ENCODE measurements at regions not wholly inside any gene's neighbourhood (a gene's known extent, or its start where the extent isn't known, plus 50 kb on each side); places are given as distances from the start of the nearest gene placed in this dataset.

DNA sequence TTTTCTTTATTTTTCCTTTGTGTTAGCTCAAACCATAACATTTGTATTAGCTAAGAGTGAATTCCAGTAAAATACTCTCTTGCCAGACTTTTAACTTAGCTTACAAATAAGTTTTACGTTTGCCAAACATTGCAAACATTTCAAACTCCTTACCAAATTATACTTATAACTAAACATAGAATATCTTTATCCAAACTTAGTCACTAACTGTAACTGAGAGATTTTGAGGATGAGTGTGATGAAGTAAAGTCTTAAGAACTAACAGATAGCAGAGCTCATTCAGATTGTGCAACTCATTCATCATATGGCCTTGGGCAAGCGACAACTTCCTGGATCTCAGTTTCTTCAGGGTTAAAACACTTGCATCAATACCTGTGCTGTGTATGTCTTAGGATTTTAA is 533.7 kb downstream of the TDRD15 start:
- Histone ChIP-seq H3K27me3 (ENCODE audit: control insufficient read depth in 1 of 2, insufficient read depth in 2 of 2, low read length in 1 of 2) (no peaks in the 10 kb centered on the region), H3K36me3 (ENCODE audit: control insufficient read depth in 1 of 2, insufficient read depth in 2 of 2, low read length in 1 of 2) (no peaks in the 10 kb centered on the region), H3K27ac (ENCODE audit: low read depth in 1 of 2, low read length in 2 of 2) (no peak overlapping the region), H3K4me3 (ENCODE audit: low read length in 2 of 2) (no peak overlapping the region), H3K4me1 (ENCODE audit: control insufficient read depth in 1 of 2, insufficient read depth in 2 of 2, low read length in 2 of 2) (no peaks in the 10 kb centered on the region), H3K9me3 (ENCODE audit: control insufficient read depth, low read length) (no peaks in the 10 kb centered on the region)
- intact Hi-C loops (cut with DNase I), result no loop called here
- no peak for ATAC-seq (ENCODE audit: low FRiP score)
- DNase-seq, result no peak
- 53 to 56% methylated on average over 2 of the region's 2 CpGs for WGBS, 2 donors

DNA sequence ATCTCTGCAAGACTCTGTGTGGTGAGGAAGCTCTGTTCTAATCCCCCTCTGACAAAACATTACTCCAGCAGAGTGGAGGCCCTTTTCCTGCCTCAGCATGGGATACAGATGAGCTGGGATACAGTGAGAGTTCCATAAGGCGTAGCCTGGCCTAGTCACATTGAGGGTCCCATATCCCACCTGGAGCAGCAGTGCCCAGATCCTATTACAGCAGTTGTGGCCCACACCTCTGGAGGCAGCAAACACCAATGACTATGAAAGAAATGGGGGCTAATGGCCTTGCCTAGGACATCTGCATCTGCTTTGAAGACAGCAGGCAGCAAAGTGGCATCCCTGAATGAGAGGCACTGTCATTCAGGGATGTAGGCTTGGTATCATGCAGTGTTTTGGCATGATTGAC is 534.5 kb downstream of the TDRD15 start:
- no peak for ATAC-seq (ENCODE audit: low FRiP score)
- H3K4me3 ChIP-seq (ENCODE audit: low read length in 2 of 2), result no peak overlapping the region
- H3K27me3 ChIP-seq (ENCODE audit: control insufficient read depth in 1 of 2, insufficient read depth in 2 of 2, low read length in 1 of 2), result no peaks in the 10 kb centered on the region
- intact Hi-C loops (cut with DNase I), result no loop called here
- no peaks in the 10 kb centered on the region for H3K9me3 ChIP-seq (ENCODE audit: control insufficient read depth, low read length)
- no peaks in the 10 kb centered on the region for H3K4me1 ChIP-seq (ENCODE audit: control insufficient read depth in 1 of 2, insufficient read depth in 2 of 2, low read length in 2 of 2)
- H3K36me3 ChIP-seq (ENCODE audit: control insufficient read depth in 1 of 2, insufficient read depth in 2 of 2, low read length in 1 of 2), result no peaks in the 10 kb centered on the region
- 50 to 96% methylated on average over 1 of the region's 1 CpG for WGBS, 2 donors
- DNase-seq, result no peak
- H3K27ac ChIP-seq (ENCODE audit: low read depth in 1 of 2, low read length in 2 of 2), result no peak overlapping the region

DNA sequence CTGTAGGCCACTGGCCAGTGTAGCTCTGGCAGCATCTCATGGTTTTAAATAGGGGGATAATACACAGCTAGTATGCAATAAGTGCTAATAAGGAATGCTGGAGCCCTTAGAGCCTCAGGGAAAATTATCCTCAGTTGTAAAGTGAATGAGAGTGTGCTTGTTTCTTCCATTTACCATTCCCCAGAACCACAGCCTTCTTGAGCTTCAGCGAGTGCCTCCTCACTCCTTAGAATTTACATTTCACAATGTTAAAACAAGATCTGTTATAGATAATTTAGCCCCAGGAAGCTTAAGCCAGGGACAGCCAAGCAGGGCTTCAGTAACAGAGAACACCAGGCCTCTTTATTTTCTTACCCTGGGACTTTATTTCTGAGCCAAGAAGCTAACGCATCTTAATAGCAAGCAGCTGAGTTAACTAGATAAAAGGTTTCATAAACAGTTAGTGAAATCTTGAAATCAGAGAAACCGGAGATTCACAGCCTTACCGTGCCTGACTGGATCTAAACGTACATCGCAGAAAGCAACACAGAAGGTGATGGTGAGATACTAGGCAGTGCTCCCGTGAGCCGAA is 535.2 kb downstream of the TDRD15 start:
- H3K27me3 ChIP-seq (ENCODE audit: control insufficient read depth in 1 of 2, insufficient read depth in 2 of 2, low read length in 1 of 2), result no peaks in the 10 kb centered on the region
- H3K4me1 ChIP-seq (ENCODE audit: control insufficient read depth in 1 of 2, insufficient read depth in 2 of 2, low read length in 2 of 2), result no peaks in the 10 kb centered on the region
- no peaks in the 10 kb centered on the region for H3K36me3 ChIP-seq (ENCODE audit: control insufficient read depth in 1 of 2, insufficient read depth in 2 of 2, low read length in 1 of 2)
- 87 to 88% methylated on average over 8 of the region's 8 CpGs for WGBS, 2 donors
- ATAC-seq (ENCODE audit: low FRiP score) (no peak), DNase-seq (no peak)
- no peaks in the 10 kb centered on the region for H3K9me3 ChIP-seq (ENCODE audit: control insufficient read depth, low read length)
- intact Hi-C loops (cut with DNase I), result no loop called here
- no peak overlapping the region for H3K27ac ChIP-seq (ENCODE audit: low read depth in 1 of 2, low read length in 2 of 2)
- no peak overlapping the region for H3K4me3 ChIP-seq (ENCODE audit: low read length in 2 of 2)

DNA sequence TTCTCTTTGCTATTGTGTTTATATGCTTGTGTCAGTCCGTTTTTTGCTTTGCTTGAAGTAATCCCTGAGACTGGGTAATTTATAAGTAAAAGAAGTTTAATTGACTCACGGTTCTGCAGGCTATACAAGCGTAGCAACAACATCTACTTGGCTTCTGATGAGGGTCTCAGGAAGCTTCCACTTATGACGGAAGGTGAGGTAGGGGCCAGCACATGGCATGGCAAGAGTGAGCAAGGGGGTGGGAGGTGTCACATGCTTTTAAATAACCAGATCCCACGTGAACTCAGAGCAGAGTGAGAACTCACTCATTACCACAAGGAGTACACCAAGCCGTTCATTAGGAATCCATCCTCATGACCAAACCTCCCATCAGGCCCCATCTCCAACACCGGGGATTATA is 540.3 kb downstream of the TDRD15 start:
- DNase-seq, result no peak
- Histone ChIP-seq H3K9me3 (ENCODE audit: control insufficient read depth, low read length) (no peaks in the 10 kb centered on the region), H3K4me1 (ENCODE audit: control insufficient read depth in 1 of 2, insufficient read depth in 2 of 2, low read length in 2 of 2) (no peaks in the 10 kb centered on the region), H3K27ac (ENCODE audit: low read depth in 1 of 2, low read length in 2 of 2) (no peak overlapping the region), H3K27me3 (ENCODE audit: control insufficient read depth in 1 of 2, insufficient read depth in 2 of 2, low read length in 1 of 2) (no peaks in the 10 kb centered on the region), H3K4me3 (ENCODE audit: low read length in 2 of 2) (no peak overlapping the region), H3K36me3 (ENCODE audit: control insufficient read depth in 1 of 2, insufficient read depth in 2 of 2, low read length in 1 of 2) (no peaks in the 10 kb centered on the region)
- WGBS, 2 donors, result 82 to 91% methylated on average over 7 of the region's 7 CpGs
- ATAC-seq (ENCODE audit: low FRiP score), result no peak
- intact Hi-C loops (cut with DNase I), result no loop called here

DNA sequence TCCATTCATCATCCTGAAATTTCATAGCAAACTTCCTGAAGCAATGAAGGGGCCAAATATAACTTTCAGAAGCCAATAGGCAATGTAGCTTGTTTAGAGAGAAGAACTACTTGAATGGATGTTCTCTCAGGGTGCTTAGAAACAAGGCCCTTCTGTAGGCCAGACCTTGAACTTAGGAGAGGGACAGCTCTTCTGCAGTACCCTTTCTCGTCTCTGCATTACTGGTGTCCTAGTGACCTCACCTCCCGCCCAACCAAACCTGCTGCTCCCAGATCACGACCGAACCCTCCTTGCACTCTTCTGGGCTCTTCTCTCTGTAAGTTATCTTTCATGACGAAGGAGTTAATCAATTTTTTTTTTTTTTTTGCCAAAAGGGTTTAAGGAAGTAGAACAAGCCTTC is 543.9 kb downstream of the TDRD15 start:
- ATAC-seq (ENCODE audit: low FRiP score) (no peak), DNase-seq (no peak)

DNA sequence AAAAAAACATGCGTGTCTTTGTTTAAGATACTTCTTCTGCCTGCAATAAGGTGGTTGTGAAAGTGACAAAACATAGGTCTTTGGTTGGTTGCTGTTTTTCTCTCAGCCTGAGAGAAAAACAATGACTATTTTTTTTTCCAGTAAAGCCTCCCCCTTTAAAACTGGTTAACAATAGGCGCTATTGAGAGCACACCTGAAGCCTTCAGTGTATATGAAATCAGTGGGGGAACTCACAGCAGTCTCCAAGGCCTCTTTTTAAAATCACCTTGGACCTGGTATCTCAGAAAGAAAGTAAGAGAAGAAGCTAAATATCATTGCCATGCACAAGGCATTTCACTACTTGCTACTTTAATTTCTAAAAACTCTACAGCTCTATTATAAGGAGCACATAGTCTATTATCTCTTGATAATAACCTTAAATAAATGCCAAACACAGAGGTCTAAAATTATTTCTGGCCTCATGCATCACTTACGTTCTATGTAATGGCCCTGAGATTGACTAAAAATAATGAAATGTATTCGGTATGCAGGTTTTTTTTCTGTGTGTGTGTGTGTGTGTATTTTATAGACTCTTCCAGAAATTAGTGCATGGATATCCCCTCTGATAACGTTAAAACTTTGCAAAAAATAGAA is 544.4 kb downstream of the TDRD15 start:
- no peak for ATAC-seq (ENCODE audit: low FRiP score)
- 34 to 43% methylated on average over 5 of the region's 5 CpGs for WGBS, 2 donors

More for the DNA sequence above, 543.9 kb downstream of the TDRD15 start:
- no peaks in the 10 kb centered on the region for H3K27me3 ChIP-seq (ENCODE audit: control insufficient read depth in 1 of 2, insufficient read depth in 2 of 2, low read length in 1 of 2)
- no peak overlapping the region for H3K27ac ChIP-seq (ENCODE audit: low read depth in 1 of 2, low read length in 2 of 2)
- H3K9me3 ChIP-seq (ENCODE audit: control insufficient read depth, low read length), result no peaks in the 10 kb centered on the region
- no peaks in the 10 kb centered on the region for H3K36me3 ChIP-seq (ENCODE audit: control insufficient read depth in 1 of 2, insufficient read depth in 2 of 2, low read length in 1 of 2)
- 94 to 97% methylated on average over 5 of the region's 5 CpGs for WGBS, 2 donors
- H3K4me1 ChIP-seq (ENCODE audit: control insufficient read depth in 1 of 2, insufficient read depth in 2 of 2, low read length in 2 of 2), result no peaks in the 10 kb centered on the region
- intact Hi-C loops (cut with DNase I), result no loop called here
- H3K4me3 ChIP-seq (ENCODE audit: low read length in 2 of 2), result no peak overlapping the region

DNA sequence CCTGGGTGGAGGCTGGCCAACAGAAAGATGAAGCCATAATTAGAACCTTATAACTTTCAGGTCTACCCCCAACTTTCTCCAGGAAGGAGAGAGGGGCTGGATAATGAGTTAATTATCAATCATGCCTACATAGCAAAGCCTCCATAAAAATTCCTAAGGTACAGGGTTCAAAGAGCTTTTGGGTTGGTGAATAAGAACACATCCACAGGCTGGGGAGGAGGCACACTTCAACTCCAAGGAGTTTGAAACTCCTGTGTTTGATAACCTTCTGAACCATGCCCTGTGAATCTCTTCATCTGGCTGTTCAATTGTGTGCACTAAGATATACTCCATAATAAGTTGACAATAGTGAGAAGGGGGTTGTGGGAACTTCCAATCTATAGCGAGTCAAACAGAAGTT is 552.3 kb downstream of the TDRD15 start:
- ATAC-seq (ENCODE audit: low FRiP score), result no peak
- no peak overlapping the region for H3K27ac ChIP-seq (ENCODE audit: low read depth in 1 of 2, low read length in 2 of 2)
- H3K9me3 ChIP-seq (ENCODE audit: control insufficient read depth, low read length), result peaks cover 3% of the 10 kb centered on the region
- no peaks in the 10 kb centered on the region for H3K4me1 ChIP-seq (ENCODE audit: control insufficient read depth in 1 of 2, insufficient read depth in 2 of 2, low read length in 2 of 2)
- no peak for DNase-seq
- H3K27me3 ChIP-seq (ENCODE audit: control insufficient read depth in 1 of 2, insufficient read depth in 2 of 2, low read length in 1 of 2), result no peaks in the 10 kb centered on the region
- H3K4me3 ChIP-seq (ENCODE audit: low read length in 2 of 2), result no peak overlapping the region
- intact Hi-C loops (cut with DNase I), result no loop called here
- WGBS, 2 donors, result 90 to 96% methylated on average over 1 of the region's 1 CpG
- no peaks in the 10 kb centered on the region for H3K36me3 ChIP-seq (ENCODE audit: control insufficient read depth in 1 of 2, insufficient read depth in 2 of 2, low read length in 1 of 2)

More for the DNA sequence above, 544.4 kb downstream of the TDRD15 start:
- no peak overlapping the region for H3K27ac ChIP-seq (ENCODE audit: low read depth in 1 of 2, low read length in 2 of 2)
- no peaks in the 10 kb centered on the region for H3K36me3 ChIP-seq (ENCODE audit: control insufficient read depth in 1 of 2, insufficient read depth in 2 of 2, low read length in 1 of 2)
- DNase-seq, result no peak
- intact Hi-C loops (cut with DNase I), result no loop called here
- H3K4me1 ChIP-seq (ENCODE audit: control insufficient read depth in 1 of 2, insufficient read depth in 2 of 2, low read length in 2 of 2), result no peaks in the 10 kb centered on the region
- H3K27me3 ChIP-seq (ENCODE audit: control insufficient read depth in 1 of 2, insufficient read depth in 2 of 2, low read length in 1 of 2), result no peaks in the 10 kb centered on the region
- H3K4me3 ChIP-seq (ENCODE audit: low read length in 2 of 2), result no peak overlapping the region
- H3K9me3 ChIP-seq (ENCODE audit: control insufficient read depth, low read length), result no peaks in the 10 kb centered on the region

DNA sequence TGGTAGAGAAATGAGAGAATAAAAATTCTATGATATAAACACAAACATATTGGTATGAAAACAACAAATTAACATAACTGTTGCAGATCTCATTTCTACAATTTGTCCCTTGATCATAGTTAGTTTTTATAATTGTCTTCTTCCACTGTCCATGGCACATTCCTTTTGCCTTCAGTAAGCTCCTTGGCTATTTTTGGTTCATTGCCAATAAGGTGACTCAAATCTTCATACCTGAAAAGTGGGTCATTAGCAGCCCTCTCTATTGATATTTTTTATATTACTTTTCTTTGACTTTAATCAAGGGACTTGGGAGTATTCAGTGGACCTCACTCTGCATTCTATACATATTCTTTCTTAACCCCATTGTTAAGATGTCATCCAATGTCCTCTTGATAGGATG is 552.9 kb downstream of the TDRD15 start:
- Histone ChIP-seq H3K27ac (ENCODE audit: low read depth in 1 of 2, low read length in 2 of 2) (no peak overlapping the region), H3K27me3 (ENCODE audit: control insufficient read depth in 1 of 2, insufficient read depth in 2 of 2, low read length in 1 of 2) (no peaks in the 10 kb centered on the region), H3K9me3 (ENCODE audit: control insufficient read depth, low read length) (peaks cover 3% of the 10 kb centered on the region), H3K36me3 (ENCODE audit: control insufficient read depth in 1 of 2, insufficient read depth in 2 of 2, low read length in 1 of 2) (no peaks in the 10 kb centered on the region), H3K4me1 (ENCODE audit: control insufficient read depth in 1 of 2, insufficient read depth in 2 of 2, low read length in 2 of 2) (no peaks in the 10 kb centered on the region), H3K4me3 (ENCODE audit: low read length in 2 of 2) (no peak overlapping the region)
- ATAC-seq (ENCODE audit: low FRiP score) (no peak), DNase-seq (no peak)
- intact Hi-C loops (cut with DNase I), result no loop called here

DNA sequence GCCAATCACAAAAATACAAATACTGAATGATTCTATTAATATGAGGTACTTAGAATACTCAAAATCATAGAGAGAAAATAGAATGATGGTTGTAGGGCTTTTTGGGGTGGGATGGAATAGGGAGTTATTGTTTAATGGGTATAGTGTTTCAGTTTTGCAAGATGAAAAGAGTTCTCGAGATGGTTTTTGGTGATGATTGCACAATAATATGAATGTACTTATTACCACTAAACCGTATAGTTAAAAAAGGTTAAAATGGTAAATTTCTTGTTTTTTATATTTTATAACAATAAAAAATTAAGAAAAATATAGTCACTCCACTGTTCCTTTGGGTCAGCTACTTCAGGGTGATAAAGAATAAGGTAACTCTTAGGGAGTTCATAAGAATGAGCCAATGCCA is 560.1 kb downstream of the TDRD15 start:
- intact Hi-C loops (cut with DNase I), result no loop called here
- Histone ChIP-seq H3K36me3 (ENCODE audit: control insufficient read depth in 1 of 2, insufficient read depth in 2 of 2, low read length in 1 of 2) (no peaks in the 10 kb centered on the region), H3K9me3 (ENCODE audit: control insufficient read depth, low read length) (peaks cover 1% of the 10 kb centered on the region), H3K27ac (ENCODE audit: low read depth in 1 of 2, low read length in 2 of 2) (no peak overlapping the region), H3K27me3 (ENCODE audit: control insufficient read depth in 1 of 2, insufficient read depth in 2 of 2, low read length in 1 of 2) (no peaks in the 10 kb centered on the region), H3K4me3 (ENCODE audit: low read length in 2 of 2) (no peak overlapping the region), H3K4me1 (ENCODE audit: control insufficient read depth in 1 of 2, insufficient read depth in 2 of 2, low read length in 2 of 2) (no peaks in the 10 kb centered on the region)
- DNase-seq (no peak), ATAC-seq (ENCODE audit: low FRiP score) (no peak)
- 94 to 99% methylated on average over 2 of the region's 2 CpGs for WGBS, 2 donors

All from aorta (tissue), 5 donors.